GM12878 (cell line): ENCODE measurements at regions not wholly inside any gene's neighbourhood (a gene's known extent, or its start where the extent isn't known, plus 50 kb on each side); places are given as distances from the start of the nearest gene placed in this dataset.

Experiments used
- ATAC-seq: fragments of 200-7000 bp; cut with Tn5 transposase; 3 replicates; pipeline ENCODE4 v1.9.1; 2020; ENCODE audit warnings: mild to moderate bottlenecking, moderate library complexity
- BruUV-seq: library from RNA; stranded (reverse); fragments of 400-500 nt; replicated peaks from 2 replicates; lab custom pipeline; 2021; lab: Mats Ljungman, UMichigan
- CTCF ChIA-PET: fragments of 300-600 bp; sonication (Branson Sonifier 250); formaldehyde crosslinking; extraction: SDS; loops from one replicate; lab custom pipeline; 2021; ENCODE audit warnings: inconsistent platforms; lab: Yijun Ruan, JAX
- POLR2A ChIA-PET: fragments of 350-600 bp; formaldehyde crosslinking; extraction: SDS; loops from one replicate; lab custom pipeline; 2021; ENCODE audit warnings: inconsistent platforms; lab: Charles Lee
- RAD21 ChIA-PET: fragments of 300-600 bp; sonication (Branson Sonifier 250); formaldehyde crosslinking; loops from one replicate; lab custom pipeline; 2023; ENCODE audit warnings: antibody characterized with exemption; ENCODE audit not compliant: unreplicated experiment; lab: Charles Lee
- SMC1A ChIA-PET: fragments of 300-600 bp; sonication (Branson Sonifier 250); formaldehyde crosslinking; loops from one replicate; lab custom pipeline; 2023; ENCODE audit not compliant: unreplicated experiment, uncharacterized antibody; lab: Charles Lee
- DNase-seq: peaks from one replicate; pipeline ENCODE4 v3.0.0-alpha.2; 2011; ENCODE audit warnings: low read depth, low spot score
- FAIRE-seq: peaks from 3 replicates; lab custom pipeline; 2011; peaks lifted over from hg19 to GRCh38; lab: Jason Lieb, UNC
- H2AFZ ChIP-seq: 2 replicates; pipeline ENCODE4 v1.6.0; 2011; ENCODE audit warnings: low read depth, low read length, control low read depth; ENCODE audit not compliant: control insufficient read depth
- H3K27ac ChIP-seq: 2 replicates; pipeline ENCODE4 v1.5.1; 2011; ENCODE audit warnings: control low read depth; ENCODE audit not compliant: control insufficient read depth, insufficient read depth
- H3K27me3 ChIP-seq, 2 experiments: replicated peaks in 1 of 2; 2 replicates each; pipeline versions ENCODE4 v1.6.0 to v1.6.1; 2011; ENCODE audit warnings: low read length in 1 of 2; ENCODE audit not compliant: control insufficient read depth in 2 of 2, insufficient read depth in 2 of 2
- H3K36me3 ChIP-seq, 2 experiments: 2 replicates each; pipeline ENCODE4 v1.5.1; 2011; ENCODE audit warnings: low read length in 1 of 2; ENCODE audit not compliant: control insufficient read depth in 2 of 2, insufficient read depth in 2 of 2
- H3K4me1 ChIP-seq: 2 replicates; pipeline ENCODE4 v1.6.1; 2011; ENCODE audit warnings: mild to moderate bottlenecking, low read length, moderate library complexity, mixed read lengths; ENCODE audit not compliant: control insufficient read depth, insufficient read depth
- H3K4me2 ChIP-seq: 2 replicates; pipeline ENCODE4 v1.6.0; 2011; ENCODE audit warnings: control low read depth; ENCODE audit not compliant: control insufficient read depth, insufficient read depth
- H3K4me3 ChIP-seq: fragments of 200-600 bp; sonication (generic); 2 replicates; pipeline ENCODE4 v1.5.1; 2016
- H3K79me2 ChIP-seq: 2 replicates; pipeline ENCODE4 v1.6.0; 2011; ENCODE audit warnings: low read length; ENCODE audit not compliant: control insufficient read depth, insufficient read depth
- H3K9ac ChIP-seq: 2 replicates; pipeline ENCODE4 v1.8.0; 2011; ENCODE audit warnings: low read length, control low read depth, mixed read lengths; ENCODE audit not compliant: control insufficient read depth, insufficient read depth
- H3K9me3 ChIP-seq: replicated peaks from 3 replicates; pipeline ENCODE4 v1.5.1; 2011; ENCODE audit warnings: mild to moderate bottlenecking, low read length; ENCODE audit not compliant: control insufficient read depth, insufficient read depth
- H4K20me1 ChIP-seq: 2 replicates; pipeline ENCODE4 v1.6.0; 2011; ENCODE audit not compliant: control insufficient read depth, insufficient read depth
- ATF7 ChIP-seq: fragments of 450-650 bp; IDR thresholded peaks from 2 replicates; pipeline ENCODE4 v1.6.1; 2016; ENCODE audit warnings: low read depth, mild to moderate bottlenecking
- ETV6 ChIP-seq, 2 experiments: fragments of 450-650 bp in 1 of 2; IDR thresholded peaks in 1 of 2; conservative IDR thresholded peaks in 1 of 2; 2 replicates each; pipeline ENCODE4 v1.6.1; 2014; ENCODE audit warnings: antibody characterized with exemption in 1 of 2, borderline replicate concordance in 1 of 2, low read depth in 1 of 2, mild to moderate bottlenecking in 1 of 2, moderate library complexity in 1 of 2
- IKZF2 ChIP-seq, 2 experiments: fragments of 450-650 bp; IDR thresholded peaks; 2 replicates each; pipeline ENCODE4 v1.6.1; 2017; ENCODE audit warnings: mild to moderate bottlenecking in 2 of 2, moderate library complexity in 2 of 2
- TBL1XR1 ChIP-seq: IDR thresholded peaks from 2 replicates; pipeline ENCODE4 v1.6.1; 2012; ENCODE audit warnings: low read depth, low read length, improper control_type of control experiment
- WGBS: methylation state at CpG from one replicate; pipeline ENCODE4 v1.1.6; 2016; ENCODE audit warnings: low lambda C conversion rate; ENCODE audit not compliant: insufficient replicate concordance, insufficient coverage; ENCODE audit errors: missing lambda C conversion rate; 5-methylcytosine and 5-hydroxymethylcytosine counted together
- in situ Hi-C: fragments of 300-500 bp; cut with MboI; formaldehyde crosslinking; loops from 9 replicates; pipeline ENCODE4 v1.14.3; 2018; ENCODE audit warnings: mixed read lengths
- intact Hi-C: fragments of 100-400 bp; cut with micrococcal nuclease; formaldehyde crosslinking; loops from one replicate; pipeline ENCODE4 v1.14.2; 2022; ENCODE audit not compliant: unreplicated experiment
- TF ChIP-seq, protein P1 (sequence below): fragments of 450-650 bp; IDR thresholded peaks from 2 replicates; pipeline ENCODE4 v1.6.1; 2017; ENCODE audit warnings: mild to moderate bottlenecking, low read depth, inconsistent platforms; ENCODE audit not compliant: poor library complexity, severe bottlenecking
- TF ChIP-seq, protein P2 (sequence below): IDR thresholded peaks from 2 replicates; pipeline ENCODE4 v1.6.1; 2012; ENCODE audit warnings: low read depth, low read length, improper control_type of control experiment
- TF ChIP-seq, protein P3 (sequence below): fragments of 450-650 bp; conservative IDR thresholded peaks from 2 replicates; pipeline ENCODE4 v1.6.1; 2017; ENCODE audit warnings: mild to moderate bottlenecking, moderate library complexity
- TF ChIP-seq, protein P4 (sequence below): IDR thresholded peaks from 2 replicates; pipeline ENCODE4 v1.6.1; 2012; ENCODE audit warnings: mild to moderate bottlenecking, low read depth, low read length
- TF ChIP-seq, protein P5 (sequence below): fragments of 450-650 bp; formaldehyde crosslinking; IDR thresholded peaks from 2 replicates; pipeline ENCODE4 v1.4.0; 2022; ENCODE audit warnings: mild to moderate bottlenecking, moderate library complexity

DNA sequence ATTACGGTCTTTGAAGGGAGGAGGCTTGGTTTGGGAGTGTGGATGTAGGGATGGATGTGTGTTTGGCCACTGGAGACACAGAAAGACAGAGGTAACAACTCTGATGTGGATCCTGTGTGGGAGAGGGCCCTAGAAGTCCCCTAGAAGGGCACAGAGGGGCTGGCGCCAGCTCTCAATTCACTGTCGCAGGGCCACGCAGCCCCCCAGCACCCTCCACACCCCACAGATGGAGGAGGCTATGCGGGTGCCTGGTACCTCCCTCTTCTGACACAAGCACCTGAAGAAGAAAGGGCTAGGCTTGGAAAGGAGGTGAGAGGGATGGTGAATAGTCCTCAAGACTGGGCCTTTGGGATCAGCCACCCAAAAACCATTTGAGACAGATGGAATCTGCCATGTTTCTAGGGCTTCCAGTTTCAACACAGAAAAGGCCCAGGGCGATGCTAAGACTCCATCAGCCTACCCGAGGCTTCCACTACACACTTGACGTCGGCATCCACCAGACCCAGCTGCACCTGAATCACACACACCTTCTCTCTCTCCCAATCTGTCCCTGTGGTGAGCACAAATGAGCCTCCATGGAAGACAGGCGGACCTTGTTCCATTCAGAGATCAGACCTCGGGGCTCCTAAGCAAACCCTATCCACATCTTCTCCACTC lies 413.5 kb upstream of the HS6ST1 start:
- CTCF ChIA-PET = interaction anchor here (0.5 kb wide), 1 partner anchor 13 kb away, joined by 3 read pairs; no protein-coding TSS in a partner anchor
- SMC1A ChIA-PET = no interaction called here
- BruUV-seq = no TSS peak
- Histone ChIP-seq H2AFZ (no peak overlapping the region), H3K9ac (no peak overlapping the region), H4K20me1 (no peaks in the 10 kb centered on the region), H3K4me2 (no peak overlapping the region), H3K27me3 (peaks cover 0 to 1% of the 10 kb centered on the region in 2 experiments; a peak in 1 of 4 replicates), H3K36me3 (no peaks in the 10 kb centered on the region), H3K27ac (no peak overlapping the region), H3K4me3 (no peak overlapping the region), H3K4me1 (peaks cover 5% of the 10 kb centered on the region), H3K9me3 (no peaks in the 10 kb centered on the region; the same call in 2 of the 3 replicates), H3K79me2 (no peaks in the 10 kb centered on the region)
- WGBS = 55% methylated on average over 11 of the region's 11 CpGs
- RAD21 ChIA-PET = no interaction called here
- intact Hi-C loops (loop anchor here (10.0 kb wide), 1 partner anchor 407 kb away; no protein-coding TSS in a partner anchor), in situ Hi-C loops (loop anchor here (5.0 to 10.0 kb wide), 2 partner anchors 665 to 1123 kb away; no protein-coding TSS in a partner anchor)
- DNase-seq (no peak), FAIRE-seq (no peak), ATAC-seq (no peak)
- POLR2A ChIA-PET = no interaction called here
- TF ChIP-seq, protein P1, sequence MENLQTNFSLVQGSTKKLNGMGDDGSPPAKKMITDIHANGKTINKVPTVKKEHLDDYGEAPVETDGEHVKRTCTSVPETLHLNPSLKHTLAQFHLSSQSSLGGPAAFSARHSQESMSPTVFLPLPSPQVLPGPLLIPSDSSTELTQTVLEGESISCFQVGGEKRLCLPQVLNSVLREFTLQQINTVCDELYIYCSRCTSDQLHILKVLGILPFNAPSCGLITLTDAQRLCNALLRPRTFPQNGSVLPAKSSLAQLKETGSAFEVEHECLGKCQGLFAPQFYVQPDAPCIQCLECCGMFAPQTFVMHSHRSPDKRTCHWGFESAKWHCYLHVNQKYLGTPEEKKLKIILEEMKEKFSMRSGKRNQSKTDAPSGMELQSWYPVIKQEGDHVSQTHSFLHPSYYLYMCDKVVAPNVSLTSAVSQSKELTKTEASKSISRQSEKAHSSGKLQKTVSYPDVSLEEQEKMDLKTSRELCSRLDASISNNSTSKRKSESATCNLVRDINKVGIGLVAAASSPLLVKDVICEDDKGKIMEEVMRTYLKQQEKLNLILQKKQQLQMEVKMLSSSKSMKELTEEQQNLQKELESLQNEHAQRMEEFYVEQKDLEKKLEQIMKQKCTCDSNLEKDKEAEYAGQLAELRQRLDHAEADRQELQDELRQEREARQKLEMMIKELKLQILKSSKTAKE = no peak
- TF ChIP-seq, protein P2, sequence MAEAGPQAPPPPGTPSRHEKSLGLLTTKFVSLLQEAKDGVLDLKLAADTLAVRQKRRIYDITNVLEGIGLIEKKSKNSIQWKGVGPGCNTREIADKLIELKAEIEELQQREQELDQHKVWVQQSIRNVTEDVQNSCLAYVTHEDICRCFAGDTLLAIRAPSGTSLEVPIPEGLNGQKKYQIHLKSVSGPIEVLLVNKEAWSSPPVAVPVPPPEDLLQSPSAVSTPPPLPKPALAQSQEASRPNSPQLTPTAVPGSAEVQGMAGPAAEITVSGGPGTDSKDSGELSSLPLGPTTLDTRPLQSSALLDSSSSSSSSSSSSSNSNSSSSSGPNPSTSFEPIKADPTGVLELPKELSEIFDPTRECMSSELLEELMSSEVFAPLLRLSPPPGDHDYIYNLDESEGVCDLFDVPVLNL = no peak
- TF ChIP-seq ETV6 (conservative IDR thresholded peaks at IDR 0.05 in 1 of 2, IDR thresholded peaks at IDR 0.05 in 1 of 2; ENCODE audit: borderline replicate concordance in 1 of 2, low read depth in 1 of 2) (no peak), IKZF2 (IDR thresholded peaks at IDR 0.05) (no peak), TBL1XR1 (no peak), ATF7 (no peak)
- TF ChIP-seq, protein P3, sequence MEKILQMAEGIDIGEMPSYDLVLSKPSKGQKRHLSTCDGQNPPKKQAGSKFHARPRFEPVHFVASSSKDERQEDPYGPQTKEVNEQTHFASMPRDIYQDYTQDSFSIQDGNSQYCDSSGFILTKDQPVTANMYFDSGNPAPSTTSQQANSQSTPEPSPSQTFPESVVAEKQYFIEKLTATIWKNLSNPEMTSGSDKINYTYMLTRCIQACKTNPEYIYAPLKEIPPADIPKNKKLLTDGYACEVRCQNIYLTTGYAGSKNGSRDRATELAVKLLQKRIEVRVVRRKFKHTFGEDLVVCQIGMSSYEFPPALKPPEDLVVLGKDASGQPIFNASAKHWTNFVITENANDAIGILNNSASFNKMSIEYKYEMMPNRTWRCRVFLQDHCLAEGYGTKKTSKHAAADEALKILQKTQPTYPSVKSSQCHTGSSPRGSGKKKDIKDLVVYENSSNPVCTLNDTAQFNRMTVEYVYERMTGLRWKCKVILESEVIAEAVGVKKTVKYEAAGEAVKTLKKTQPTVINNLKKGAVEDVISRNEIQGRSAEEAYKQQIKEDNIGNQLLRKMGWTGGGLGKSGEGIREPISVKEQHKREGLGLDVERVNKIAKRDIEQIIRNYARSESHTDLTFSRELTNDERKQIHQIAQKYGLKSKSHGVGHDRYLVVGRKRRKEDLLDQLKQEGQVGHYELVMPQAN = no peak
- TF ChIP-seq, protein P4, sequence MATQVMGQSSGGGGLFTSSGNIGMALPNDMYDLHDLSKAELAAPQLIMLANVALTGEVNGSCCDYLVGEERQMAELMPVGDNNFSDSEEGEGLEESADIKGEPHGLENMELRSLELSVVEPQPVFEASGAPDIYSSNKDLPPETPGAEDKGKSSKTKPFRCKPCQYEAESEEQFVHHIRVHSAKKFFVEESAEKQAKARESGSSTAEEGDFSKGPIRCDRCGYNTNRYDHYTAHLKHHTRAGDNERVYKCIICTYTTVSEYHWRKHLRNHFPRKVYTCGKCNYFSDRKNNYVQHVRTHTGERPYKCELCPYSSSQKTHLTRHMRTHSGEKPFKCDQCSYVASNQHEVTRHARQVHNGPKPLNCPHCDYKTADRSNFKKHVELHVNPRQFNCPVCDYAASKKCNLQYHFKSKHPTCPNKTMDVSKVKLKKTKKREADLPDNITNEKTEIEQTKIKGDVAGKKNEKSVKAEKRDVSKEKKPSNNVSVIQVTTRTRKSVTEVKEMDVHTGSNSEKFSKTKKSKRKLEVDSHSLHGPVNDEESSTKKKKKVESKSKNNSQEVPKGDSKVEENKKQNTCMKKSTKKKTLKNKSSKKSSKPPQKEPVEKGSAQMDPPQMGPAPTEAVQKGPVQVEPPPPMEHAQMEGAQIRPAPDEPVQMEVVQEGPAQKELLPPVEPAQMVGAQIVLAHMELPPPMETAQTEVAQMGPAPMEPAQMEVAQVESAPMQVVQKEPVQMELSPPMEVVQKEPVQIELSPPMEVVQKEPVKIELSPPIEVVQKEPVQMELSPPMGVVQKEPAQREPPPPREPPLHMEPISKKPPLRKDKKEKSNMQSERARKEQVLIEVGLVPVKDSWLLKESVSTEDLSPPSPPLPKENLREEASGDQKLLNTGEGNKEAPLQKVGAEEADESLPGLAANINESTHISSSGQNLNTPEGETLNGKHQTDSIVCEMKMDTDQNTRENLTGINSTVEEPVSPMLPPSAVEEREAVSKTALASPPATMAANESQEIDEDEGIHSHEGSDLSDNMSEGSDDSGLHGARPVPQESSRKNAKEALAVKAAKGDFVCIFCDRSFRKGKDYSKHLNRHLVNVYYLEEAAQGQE = no peak
- TF ChIP-seq, protein P5, sequence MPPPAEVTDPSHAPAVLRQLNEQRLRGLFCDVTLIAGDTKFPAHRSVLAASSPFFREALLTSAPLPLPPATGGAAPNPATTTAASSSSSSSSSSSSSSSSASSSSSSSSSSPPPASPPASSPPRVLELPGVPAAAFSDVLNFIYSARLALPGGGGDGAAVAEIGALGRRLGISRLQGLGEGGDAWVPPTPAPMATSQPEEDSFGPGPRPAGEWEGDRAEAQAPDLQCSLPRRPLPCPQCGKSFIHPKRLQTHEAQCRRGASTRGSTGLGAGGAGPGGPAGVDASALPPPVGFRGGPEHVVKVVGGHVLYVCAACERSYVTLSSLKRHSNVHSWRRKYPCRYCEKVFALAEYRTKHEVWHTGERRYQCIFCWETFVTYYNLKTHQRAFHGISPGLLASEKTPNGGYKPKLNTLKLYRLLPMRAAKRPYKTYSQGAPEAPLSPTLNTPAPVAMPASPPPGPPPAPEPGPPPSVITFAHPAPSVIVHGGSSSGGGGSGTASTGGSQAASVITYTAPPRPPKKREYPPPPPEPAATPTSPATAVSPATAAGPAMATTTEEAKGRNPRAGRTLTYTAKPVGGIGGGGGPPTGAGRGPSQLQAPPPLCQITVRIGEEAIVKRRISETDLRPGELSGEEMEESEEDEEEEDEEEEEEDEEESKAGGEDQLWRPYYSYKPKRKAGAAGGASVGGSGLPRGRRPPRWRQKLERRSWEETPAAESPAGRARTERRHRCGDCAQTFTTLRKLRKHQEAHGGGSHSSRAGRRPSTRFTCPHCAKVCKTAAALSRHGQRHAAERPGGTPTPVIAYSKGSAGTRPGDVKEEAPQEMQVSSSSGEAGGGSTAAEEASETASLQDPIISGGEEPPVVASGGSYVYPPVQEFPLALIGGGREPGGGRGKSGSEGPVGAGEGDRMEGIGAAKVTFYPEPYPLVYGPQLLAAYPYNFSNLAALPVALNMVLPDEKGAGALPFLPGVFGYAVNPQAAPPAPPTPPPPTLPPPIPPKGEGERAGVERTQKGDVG (CRISPR knock-in tag) = no peak
